K562 (cell line): ENCODE measurements at regions not wholly inside any gene's neighbourhood (a gene's known extent, or its start where the extent isn't known, plus 50 kb on each side); places are given as distances from the start of the nearest gene placed in this dataset.

ENCODE experiments used
- ATAC-seq: fragments of 200-7000 bp; cut with Tn5 transposase; 3 replicates; pipeline ENCODE4 v1.9.1; 2020; ENCODE audit warnings: moderate library complexity
- BruUV-seq: library from RNA; stranded (reverse); fragments of 400-500 nt; replicated peaks from 2 replicates; lab custom pipeline; 2021; lab: Mats Ljungman, UMichigan
- CTCF ChIA-PET: fragments of 300-600 bp; formaldehyde crosslinking; extraction: SDS; loops from one replicate; lab custom pipeline; 2021; ENCODE audit warnings: low intra/inter-chr PET ratio; lab: Yijun Ruan, JAX
- POLR2A ChIA-PET: fragments of 300-600, 350-650 bp; sonication (Branson Sonifier 250); formaldehyde crosslinking; extraction: SDS; loops from one replicate; lab custom pipeline; 2021; ENCODE audit warnings: antibody characterized with exemption, inconsistent platforms; lab: Yijun Ruan, JAX
- DNase-seq, 4 experiments: peaks; one replicate each; pipeline versions ENCODE4 v3.0.0 to v3.0.0-alpha.2; 2011 to 2018; ENCODE audit warnings: low spot score in 3 of 4, mixed read lengths in 3 of 4; ENCODE audit errors: extremely low read depth in 1 of 4
- FAIRE-seq: peaks from 2 replicates; lab custom pipeline; 2011; peaks lifted over from hg19 to GRCh38; lab: Jason Lieb, UNC
- H2AFZ ChIP-seq: 2 replicates; pipeline ENCODE4 v1.6.0; 2011; ENCODE audit warnings: low read depth, low read length, control low read depth, inconsistent platforms
- H3K27ac ChIP-seq: fragments of 200-600 bp; 3 replicates; pipeline ENCODE4 v1.8.0; 2011; ENCODE audit warnings: low read depth, mild to moderate bottlenecking, control low read depth, inconsistent platforms, low read length, moderate library complexity, mixed read lengths; ENCODE audit errors: extremely low read depth
- H3K27me3 ChIP-seq, 2 experiments: fragments of 300-600 bp in 1 of 2; 2 replicates in 1 of 2; 3 replicates in 1 of 2; pipeline versions ENCODE4 v1.6.0 to v1.8.0; 2011; ENCODE audit warnings: inconsistent platforms in 2 of 2, low read length in 2 of 2, mild to moderate bottlenecking in 1 of 2, mixed read lengths in 1 of 2, moderate library complexity in 1 of 2; ENCODE audit not compliant: control insufficient read depth in 2 of 2, insufficient read depth in 2 of 2
- H3K36me3 ChIP-seq: fragments of 300-600 bp; 3 replicates; pipeline ENCODE4 v1.8.0; 2011; ENCODE audit warnings: mild to moderate bottlenecking, low read length, inconsistent platforms; ENCODE audit not compliant: control insufficient read depth, insufficient read depth
- H3K4me1 ChIP-seq, 2 experiments: fragments of 200-600 bp in 1 of 2; replicated peaks in 1 of 2; 2 replicates in 1 of 2; 3 replicates in 1 of 2; pipeline versions ENCODE4 v1.5.1 to v1.8.0; 2011; ENCODE audit warnings: inconsistent platforms in 2 of 2, low read length in 2 of 2, mild to moderate bottlenecking in 1 of 2, mixed read lengths in 1 of 2, moderate library complexity in 1 of 2; ENCODE audit not compliant: control insufficient read depth in 2 of 2, insufficient read depth in 2 of 2
- H3K4me2 ChIP-seq: 2 replicates; pipeline ENCODE4 v1.6.1; 2011; ENCODE audit warnings: low read length, control low read depth, inconsistent platforms, mixed read lengths; ENCODE audit not compliant: insufficient read depth
- H3K4me3 ChIP-seq: fragments of 200-600 bp; sonication (generic), shearing (Covaris generic); 2 replicates; pipeline ENCODE4 v1.5.1; 2016; ENCODE audit warnings: control low read depth, inconsistent platforms
- H3K79me2 ChIP-seq: fragments of 200-600 bp; 3 replicates; pipeline ENCODE4 v1.8.0; 2011; ENCODE audit warnings: low read length, inconsistent platforms; ENCODE audit not compliant: control insufficient read depth, insufficient read depth
- H3K9ac ChIP-seq, 2 experiments: 2 replicates each; pipeline versions ENCODE4 v1.6.0 to v1.6.1; 2011; ENCODE audit warnings: low read depth in 2 of 2, low read length in 2 of 2, control low read depth in 1 of 2, inconsistent platforms in 1 of 2, mild to moderate bottlenecking in 1 of 2, mixed read lengths in 1 of 2; ENCODE audit not compliant: insufficient read depth in 1 of 2
- H3K9me1 ChIP-seq: one replicate; pipeline ENCODE4 v1.6.0; 2011; ENCODE audit warnings: inconsistent platforms, mild to moderate bottlenecking, low read length, moderate library complexity; ENCODE audit not compliant: control insufficient read depth, insufficient read depth
- H3K9me3 ChIP-seq: replicated peaks from 2 replicates; pipeline ENCODE4 v1.5.1; 2011; ENCODE audit warnings: low read depth, low read length, inconsistent platforms; ENCODE audit not compliant: control insufficient read depth, insufficient read depth
- H4K20me1 ChIP-seq: replicated peaks from 2 replicates; pipeline ENCODE4 v1.6.1; 2011; ENCODE audit warnings: low read length, inconsistent platforms, mixed read lengths; ENCODE audit not compliant: control insufficient read depth, insufficient read depth
- ASH1L ChIP-seq: fragments of 450-650 bp; IDR thresholded peaks from 2 replicates; pipeline ENCODE4 v1.6.1; 2018; ENCODE audit warnings: borderline replicate concordance, mild to moderate bottlenecking, low read depth; ENCODE audit not compliant: partially characterized antibody
- EZH2 ChIP-seq: IDR thresholded peaks from 2 replicates; pipeline ENCODE4 v1.6.1; 2012; ENCODE audit warnings: low read depth, mild to moderate bottlenecking, inconsistent platforms, low read length, borderline replicate concordance
- HCFC1 ChIP-seq: IDR thresholded peaks from 2 replicates; pipeline ENCODE4 v1.6.1; 2012; ENCODE audit warnings: low read depth, low read length, improper control_type of control experiment
- JUND ChIP-seq, 2 experiments: IDR thresholded peaks; 2 replicates in 1 of 2; 3 replicates in 1 of 2; pipeline ENCODE4 v1.6.1; 2011; ENCODE audit warnings: borderline replicate concordance in 2 of 2, low read depth in 2 of 2, low read length in 2 of 2, improper control_type of control experiment in 1 of 2, missing biosample characterization in 1 of 2, missing genetic modification characterization in 1 of 2, missing genetic modification reagents in 1 of 2
- NFE2 ChIP-seq: IDR thresholded peaks from 2 replicates; pipeline ENCODE4 v1.6.1; 2014; ENCODE audit warnings: antibody characterized with exemption, low read depth
- PHF21A ChIP-seq: fragments of 450-650 bp; IDR thresholded peaks from 2 replicates; pipeline ENCODE4 v1.6.1; 2017; ENCODE audit warnings: low read depth, borderline replicate concordance
- TAF7 ChIP-seq: fragments of 450-650 bp; IDR thresholded peaks from 2 replicates; pipeline ENCODE4 v1.6.1; 2016; ENCODE audit warnings: missing genetic modification characterization, missing compliant biosample characterization
- TBP ChIP-seq: optimal IDR thresholded peaks from 2 replicates; pipeline ENCODE3; 2011; ENCODE audit warnings: low read depth, low read length, improper control_type of control experiment
- TRIM25 ChIP-seq: fragments of 450-650 bp; IDR thresholded peaks from 2 replicates; pipeline ENCODE4 v1.7.0; 2016; ENCODE audit warnings: borderline replicate concordance
- USF2 ChIP-seq: sonication (generic); formaldehyde crosslinking; IDR thresholded peaks from 2 replicates; pipeline ENCODE4 v1.5.0; 2020; ENCODE audit warnings: missing genetic modification reagents
- ZNF589 ChIP-seq: fragments of 200-800 bp; sonication (Bioruptor generic); IDR thresholded peaks from 2 replicates; pipeline ENCODE4 v1.6.1; 2016; ENCODE audit warnings: low read depth, missing genetic modification characterization, missing compliant biosample characterization
- ZNF699 ChIP-seq: fragments of 250-450 bp; sonication (Bioruptor Pico); IDR thresholded peaks from 2 replicates; pipeline ENCODE4 v1.8.0; 2021; ENCODE audit warnings: mild to moderate bottlenecking, moderate library complexity; ENCODE audit not compliant: insufficient replicate concordance
- WGBS: fragments of 100-300 bp; shearing (Covaris generic); methylation state at CpG from one replicate; pipeline ENCODE4 v1.1.6; 2016; ENCODE audit warnings: low coverage, mixed read lengths; ENCODE audit not compliant: insufficient coverage; ENCODE audit errors: missing lambda C conversion rate; 5-methylcytosine and 5-hydroxymethylcytosine counted together
- in situ Hi-C: fragments of 300-500 bp; cut with MboI; formaldehyde crosslinking; loops from 4 replicates; pipeline ENCODE4 v1.15.0; 2018; ENCODE audit warnings: inconsistent platforms, mixed read lengths
- intact Hi-C: fragments of 100-400 bp; cut with micrococcal nuclease; formaldehyde crosslinking; loops from 2 replicates; pipeline ENCODE4 v1.14.2; 2022

GRCh38 chr4:28386776-28387175 lies 1526.1 kb downstream of the STIM2 start (continued):
- TF ChIP-seq TRIM25 (no peak), JUND (IDR thresholded peaks at IDR 0.05; ENCODE audit: borderline replicate concordance, low read depth, low read length) (no peak), JUND (tag; IDR thresholded peaks at IDR 0.05; ENCODE audit: borderline replicate concordance, low read depth, low read length) (no peak), ASH1L (no peak), TAF7 (tag) (no peak), PHF21A (no peak), ZNF589 (no peak), TBP (no peak), NFE2 (no peak), ZNF699 (CRISPR knock-in tag) (no peak), HCFC1 (no peak)

- no peak for FAIRE-seq
- H3K9me1 ChIP-seq = no peaks in the 10 kb centered on the region
Observed at GRCh38 chr4:28388471-28388870, 1527.8 kb downstream of the STIM2 start.

More at GRCh38 chr4:28388471-28388870, 1527.8 kb downstream of the STIM2 start:
- Histone ChIP-seq H3K9me3 (no peaks in the 10 kb centered on the region), H2AFZ (no peak overlapping the region), H3K79me2 (no peaks in the 10 kb centered on the region), H3K4me1 (no peaks in the 10 kb centered on the region), H3K27ac (no peak overlapping the region), H4K20me1 (no peaks in the 10 kb centered on the region), H3K27me3 (no peaks in the 10 kb centered on the region)
- CTCF ChIA-PET = no interaction called here
- WGBS = 0% methylated on average over 2 of the region's 2 CpGs
- POLR2A ChIA-PET = no interaction called here
- intact Hi-C loops = no loop called here
- DNase-seq = no peak
- TF ChIP-seq EZH2 = no peak
- no peak for TF ChIP-seq USF2 (CRISPR knock-in tag)
- TF ChIP-seq, all 486 proteins: peak for 0
- Histone ChIP-seq H3K4me2 (no peak overlapping the region), H3K4me3 (no peak overlapping the region), H3K9ac (no peak overlapping the region), H3K36me3 (no peaks in the 10 kb centered on the region)
- in situ Hi-C loops = no loop called here
- BruUV-seq = no TSS peak
- no peak for ATAC-seq
